ENCODE measurements at regions not wholly inside any gene's neighbourhood (a gene's known extent, or its start where the extent isn't known, plus 50 kb on each side); places are given as distances from the start of the nearest gene placed in this dataset.
"Not testable (repeated sequence)": the region's sequence is repeated elsewhere in the genome, so short reads cannot be mapped to it uniquely, and the experiment has no call there.

- DNase-seq, result no peak
Measured at GRCh38 chr11:134739136-134739535, 327.1 kb upstream of the B3GAT1 start.

GRCh38 chr11:134738581-134738980 is 326.5 kb upstream of the B3GAT1 start:
- no peak for DNase-seq

- DNase-seq, result no peak
Measured at GRCh38 chr11:134737563-134738510, 325.8 kb upstream of the B3GAT1 start.

GRCh38 chr11:134736251-134736947 is 324.4 kb upstream of the B3GAT1 start:
- no peak for DNase-seq

- no peak for DNase-seq
Measured at GRCh38 chr11:134734894-134735293, 322.9 kb upstream of the B3GAT1 start.

GRCh38 chr11:134734141-134734845 is 322.3 kb upstream of the B3GAT1 start:
- DNase-seq, result no peak

GRCh38 chr11:134733646-134734045 is 321.6 kb upstream of the B3GAT1 start:
- DNase-seq, result no peak

- DNase-seq, result no peak
Measured at GRCh38 chr11:134731213-134731961, 319.3 kb upstream of the B3GAT1 start.

GRCh38 chr11:134730561-134731212 is 318.6 kb upstream of the B3GAT1 start:
- no peak for DNase-seq

GRCh38 chr11:134730101-134730500 is 318.1 kb upstream of the B3GAT1 start:
- no peak for DNase-seq

GRCh38 chr11:134728186-134728585 is 316.1 kb upstream of the B3GAT1 start:
- DNase-seq, result no peak

- DNase-seq, result no peak
Measured at GRCh38 chr11:134727636-134728035, 315.6 kb upstream of the B3GAT1 start.

- DNase-seq, result no peak
Measured at GRCh38 chr11:134727204-134727603, 315.2 kb upstream of the B3GAT1 start.

GRCh38 chr11:134725716-134726639 is 313.9 kb upstream of the B3GAT1 start:
- DNase-seq, result no peak

GRCh38 chr11:134725211-134725610 is 313.2 kb upstream of the B3GAT1 start:
- DNase-seq, result no peak

GRCh38 chr11:134724779-134725140 is 312.7 kb upstream of the B3GAT1 start:
- no peak for DNase-seq

GRCh38 chr11:134724106-134724778 is 312.2 kb upstream of the B3GAT1 start:
- DNase-seq, result no peak

GRCh38 chr11:134720691-134721070 is 308.6 kb upstream of the B3GAT1 start:
- not testable (repeated sequence) for DNase-seq

GRCh38 chr11:134719940-134720690 is 308.1 kb upstream of the B3GAT1 start:
- not testable (repeated sequence) for DNase-seq

GRCh38 chr11:134719397-134719796 is 307.4 kb upstream of the B3GAT1 start:
- no peak for DNase-seq
